ENCODE measurements at regions not wholly inside any gene's neighbourhood (a gene's known extent, or its start where the extent isn't known, plus 50 kb on each side); places are given as distances from the start of the nearest gene placed in this dataset.
A peak's percentile ranks its signal among the peaks of the same experiment; 100 is the strongest.

DNA sequence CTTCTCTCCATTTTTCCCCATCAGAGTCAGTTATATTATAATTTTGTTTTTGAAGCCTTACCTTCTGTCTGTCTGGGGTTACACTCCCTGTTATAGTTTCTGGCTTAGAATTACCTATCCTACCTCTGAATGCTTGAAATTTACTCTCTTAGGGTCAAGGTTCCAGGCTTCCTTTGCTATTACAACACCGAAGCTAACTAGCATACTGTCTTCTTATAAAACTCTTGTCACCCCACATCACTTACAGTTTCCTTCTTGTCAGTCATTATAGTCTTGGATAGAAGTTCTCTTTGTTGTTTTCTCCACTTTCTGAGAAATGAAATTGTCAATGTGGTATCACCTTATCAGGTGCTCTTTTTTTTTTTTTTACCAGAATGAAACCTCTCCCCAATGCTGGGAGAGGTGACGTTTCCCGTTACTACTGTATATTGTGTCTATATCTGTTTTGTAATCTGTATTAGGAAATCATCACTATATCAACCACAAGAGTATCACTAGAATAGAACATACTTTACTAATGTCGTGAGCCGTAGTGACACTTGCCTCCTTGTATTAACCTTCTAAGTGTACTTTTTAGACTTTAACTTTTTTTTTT, 69.2 kb upstream of the PSMA6 start:
- DNase-seq, result no peak

DNA sequence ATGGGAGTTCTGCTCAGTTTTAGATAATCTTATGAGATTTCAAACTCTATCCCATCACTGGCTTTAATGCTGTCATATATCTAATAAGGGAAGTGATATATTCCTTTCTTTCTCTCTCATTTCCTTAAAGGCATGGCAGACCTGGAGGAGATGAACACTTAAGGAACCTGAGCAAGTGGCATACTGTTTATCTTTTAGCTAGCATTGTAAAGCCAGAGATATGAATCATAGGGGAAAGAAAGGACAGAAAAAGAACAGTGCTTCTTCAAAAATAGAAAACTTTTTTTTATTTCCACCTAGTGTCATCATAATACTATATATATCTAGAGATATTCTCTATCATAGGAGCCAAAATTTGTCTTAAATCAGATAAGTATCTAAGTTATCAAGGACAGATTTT, 68.3 kb upstream of the PSMA6 start:
- DNase-seq, result no peak

DNA sequence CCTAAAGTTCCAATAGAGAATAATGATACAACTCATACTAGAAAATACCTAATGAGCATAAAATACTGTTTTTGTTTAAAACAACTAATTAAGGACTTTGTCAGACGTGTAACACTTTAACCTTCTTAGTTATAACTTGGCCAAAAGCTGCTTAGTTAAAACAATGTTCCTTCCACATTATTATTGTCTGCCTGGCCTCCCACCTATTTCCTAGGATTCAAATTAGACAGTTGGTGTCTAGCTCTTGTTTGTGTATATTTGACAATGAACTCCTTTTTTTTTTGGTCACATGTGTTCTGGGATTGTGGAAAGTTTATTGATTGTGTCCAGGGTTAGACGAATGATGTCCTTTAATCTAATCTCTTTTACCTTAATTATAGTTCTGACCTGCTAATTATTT, 67.6 kb upstream of the PSMA6 start:
- DNase-seq, result no peak

DNA sequence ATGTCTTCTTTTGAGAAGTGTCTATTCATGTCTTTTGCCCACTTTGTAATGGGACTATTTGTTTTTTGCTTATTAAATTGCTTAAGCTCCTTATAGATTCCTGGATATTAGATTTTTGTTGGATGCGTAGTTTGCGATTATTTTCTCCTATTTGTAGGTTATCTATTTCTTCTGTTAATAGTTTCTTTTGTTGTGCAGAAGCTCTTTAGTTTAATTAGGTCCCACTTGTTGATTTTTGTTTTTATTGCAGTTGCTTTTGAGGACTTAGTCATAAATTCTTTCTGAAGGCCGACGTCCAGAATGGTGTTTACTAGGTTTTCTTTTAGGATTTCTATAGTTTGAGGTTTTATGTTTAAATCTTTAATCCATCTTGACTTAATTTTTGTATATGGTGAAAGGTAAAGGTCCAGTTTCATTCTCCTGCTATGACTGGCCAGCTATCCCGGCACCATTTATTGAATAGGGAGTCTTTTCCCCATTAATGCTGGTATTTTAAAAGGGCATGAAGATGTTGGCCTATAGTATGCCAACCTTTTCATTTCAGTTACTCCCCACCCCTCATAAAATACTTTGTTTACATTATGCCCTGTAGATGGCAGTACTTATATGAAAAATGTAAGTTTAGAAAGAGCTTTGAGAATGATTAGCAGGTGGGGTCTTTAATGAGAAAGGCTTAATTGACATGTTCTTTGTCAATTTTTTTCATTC, 62.9 kb upstream of the PSMA6 start:
- no peak for DNase-seq

DNA sequence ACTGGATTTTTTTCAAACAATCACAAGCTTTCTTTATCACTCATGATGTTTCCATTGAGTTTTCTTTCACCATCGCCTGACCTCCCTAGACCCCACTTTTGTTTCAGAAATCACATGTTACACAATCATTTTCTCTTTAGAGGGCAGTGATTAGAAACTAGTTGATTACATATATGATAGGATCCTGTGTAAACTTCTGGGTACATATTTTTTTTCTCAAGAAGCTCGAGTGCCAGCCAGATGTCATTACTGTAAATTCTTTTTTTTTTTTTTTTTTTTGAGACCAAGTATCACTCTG, 62.4 kb upstream of the PSMA6 start:
- DNase-seq, result peak; percentile 30

DNA sequence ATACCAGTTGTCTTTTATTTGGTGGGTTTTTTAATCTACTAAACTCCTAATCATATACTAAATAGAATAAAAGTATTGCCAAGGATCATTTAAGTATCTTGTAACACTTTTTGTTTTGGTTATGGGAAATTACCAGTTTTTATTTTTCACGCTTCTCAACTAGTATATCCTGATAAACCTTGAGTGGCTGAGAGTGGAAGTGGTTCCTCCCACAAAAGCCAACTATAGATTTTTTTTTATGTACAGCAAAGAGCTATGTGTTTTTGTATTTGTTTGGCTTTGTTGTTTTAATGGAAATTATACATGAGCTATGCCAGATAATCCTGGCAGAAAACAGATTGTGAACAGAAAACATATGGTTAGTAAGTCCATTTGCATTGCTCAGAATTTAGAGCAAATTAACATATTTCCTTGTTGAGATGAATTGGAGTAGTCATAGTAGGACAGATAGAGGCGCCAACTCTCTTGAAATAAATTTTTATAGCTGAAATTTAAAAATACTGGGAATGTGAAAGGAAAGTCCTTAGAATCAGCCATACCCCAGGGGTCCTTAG, 60.9 kb upstream of the PSMA6 start:
- DNase-seq, result no peak

DNA sequence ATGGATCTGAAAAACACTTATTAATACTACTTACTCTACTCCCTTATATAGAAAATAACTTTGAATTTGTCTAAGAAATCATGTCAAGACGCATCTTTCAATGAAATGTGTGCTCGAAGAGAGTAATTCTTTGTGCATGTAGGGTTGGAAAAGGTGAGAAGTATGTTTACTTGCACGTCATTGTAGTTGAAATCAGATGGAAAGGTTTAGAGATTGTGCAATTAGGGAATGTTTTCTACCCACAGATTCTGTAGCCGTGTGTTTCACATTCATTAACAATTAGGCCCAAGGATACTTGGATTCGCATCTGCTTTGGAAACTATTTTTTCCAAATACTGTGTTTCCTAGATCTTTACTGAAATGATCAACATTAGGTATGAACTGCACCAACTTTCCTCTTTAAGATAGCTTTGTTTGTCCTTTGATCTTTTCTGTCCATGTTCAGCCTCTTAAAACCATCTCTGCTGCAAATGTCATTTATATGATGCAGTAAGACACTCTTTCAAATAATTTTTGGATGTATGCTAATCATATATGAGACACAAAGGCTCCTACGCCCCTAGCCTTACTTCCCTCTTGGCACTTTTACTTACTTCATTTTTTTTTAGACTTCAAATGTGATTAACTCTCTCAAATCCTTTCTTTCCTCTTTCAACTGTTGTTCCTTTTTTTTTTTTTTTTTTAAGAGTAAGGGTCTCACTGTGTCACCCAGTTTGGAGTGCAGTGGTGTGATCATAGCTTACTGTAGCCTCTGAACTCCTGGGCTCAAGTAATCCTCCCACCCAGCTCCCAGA, 58.0 kb upstream of the PSMA6 start:
- no peak for DNase-seq

DNA sequence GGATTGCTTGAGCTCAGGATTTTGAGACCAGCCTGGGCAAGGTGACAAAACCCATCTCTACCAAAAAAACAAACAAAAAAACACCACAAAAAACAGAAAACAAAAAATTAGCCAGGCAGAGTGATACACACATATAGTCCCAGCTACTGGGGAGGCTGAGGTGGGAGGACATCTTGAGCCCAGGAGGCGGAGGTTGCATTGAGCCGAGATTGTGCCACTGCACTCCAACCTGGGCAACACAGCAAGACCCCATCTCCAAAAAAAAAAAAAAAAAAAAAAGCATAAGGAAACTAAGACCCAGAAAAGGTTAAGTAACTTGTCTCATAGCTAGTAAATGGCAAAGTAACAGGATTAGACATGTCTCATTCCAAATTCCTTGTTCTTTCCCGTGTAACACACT, 56.3 kb upstream of the PSMA6 start:
- no peak for DNase-seq

DNA sequence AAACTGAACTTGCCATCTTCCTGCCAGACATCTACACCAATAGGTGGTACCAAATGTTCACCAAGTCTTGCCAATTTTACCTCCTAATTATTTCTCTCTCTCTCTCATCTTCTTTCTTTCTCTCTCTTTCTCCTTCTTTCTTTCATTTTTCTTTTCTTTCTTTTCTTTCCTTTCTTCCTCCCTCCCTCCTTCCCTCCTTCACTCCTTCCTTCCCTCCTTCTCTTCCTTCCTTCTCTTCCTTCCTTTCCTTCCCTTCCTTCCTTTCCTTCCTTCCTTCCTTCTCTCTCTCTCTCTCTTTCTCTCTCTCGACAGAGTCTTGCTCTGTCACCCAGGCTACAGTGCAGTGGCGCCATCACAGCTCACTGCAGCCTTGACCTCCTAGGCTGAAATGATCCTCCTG, 55.4 kb upstream of the PSMA6 start:
- DNase-seq, result no peak

DNA sequence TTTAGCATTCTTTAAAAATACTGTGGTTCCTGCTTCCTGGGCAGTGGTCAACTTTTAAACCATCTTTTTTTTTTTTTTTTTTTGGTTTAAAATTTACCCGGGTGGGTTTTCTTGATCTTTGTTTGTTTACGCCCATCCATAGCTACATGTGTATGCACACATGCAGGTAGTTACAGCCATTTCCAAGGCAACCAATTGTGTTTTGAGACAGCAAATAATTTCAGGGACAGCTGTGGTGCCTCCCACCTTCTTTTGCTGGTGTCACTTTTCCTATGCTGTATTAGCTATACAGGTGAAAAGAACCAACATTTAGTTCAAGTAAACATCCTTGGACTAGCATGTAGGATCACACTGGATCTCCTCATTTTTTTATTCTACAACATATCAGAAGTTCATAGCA, 52.0 kb upstream of the PSMA6 start:
- no peak for DNase-seq

Data from eye (tissue), 1 donor.